ENCODE measurements at regions not wholly inside any gene's neighbourhood (a gene's known extent, or its start where the extent isn't known, plus 50 kb on each side); places are given as distances from the start of the nearest gene placed in this dataset.
"Not testable (repeated sequence)": the region's sequence is repeated elsewhere in the genome, so short reads cannot be mapped to it uniquely, and the experiment has no call there.

- peak; percentile 49 for DNase-seq (ENCODE audit: low spot score)
These were observed 250.1 kb downstream of the NUAK1 start for GRCh38 chr12:105888696-105889095.

DNA sequence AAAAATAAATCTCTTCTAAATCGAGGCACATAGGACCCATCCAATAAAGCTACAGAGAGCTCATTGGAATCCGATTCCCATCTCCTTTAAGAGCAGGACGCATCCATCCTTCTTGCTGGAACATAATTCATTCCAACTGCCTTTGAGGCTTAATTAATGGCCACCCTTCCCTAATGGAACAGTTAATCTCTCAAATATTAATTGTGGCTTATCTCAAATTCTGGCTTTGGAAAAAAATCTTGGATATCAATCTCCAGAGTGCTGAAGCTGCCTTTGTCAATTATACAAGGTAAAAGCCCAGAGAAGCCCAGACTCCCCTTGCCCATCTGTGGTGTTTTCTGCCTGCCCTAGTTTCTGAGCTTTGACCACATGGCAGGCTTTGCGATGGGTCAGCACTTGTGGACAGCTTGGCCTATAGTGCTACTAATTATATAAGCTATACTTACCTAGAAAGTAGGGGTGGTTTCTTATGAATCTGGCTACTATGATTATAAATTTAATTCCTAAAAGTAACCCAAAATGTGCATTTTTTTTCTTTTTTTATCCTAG, 246.3 kb downstream of the NUAK1 start:
- no peak for DNase-seq (ENCODE audit: low spot score)

DNA sequence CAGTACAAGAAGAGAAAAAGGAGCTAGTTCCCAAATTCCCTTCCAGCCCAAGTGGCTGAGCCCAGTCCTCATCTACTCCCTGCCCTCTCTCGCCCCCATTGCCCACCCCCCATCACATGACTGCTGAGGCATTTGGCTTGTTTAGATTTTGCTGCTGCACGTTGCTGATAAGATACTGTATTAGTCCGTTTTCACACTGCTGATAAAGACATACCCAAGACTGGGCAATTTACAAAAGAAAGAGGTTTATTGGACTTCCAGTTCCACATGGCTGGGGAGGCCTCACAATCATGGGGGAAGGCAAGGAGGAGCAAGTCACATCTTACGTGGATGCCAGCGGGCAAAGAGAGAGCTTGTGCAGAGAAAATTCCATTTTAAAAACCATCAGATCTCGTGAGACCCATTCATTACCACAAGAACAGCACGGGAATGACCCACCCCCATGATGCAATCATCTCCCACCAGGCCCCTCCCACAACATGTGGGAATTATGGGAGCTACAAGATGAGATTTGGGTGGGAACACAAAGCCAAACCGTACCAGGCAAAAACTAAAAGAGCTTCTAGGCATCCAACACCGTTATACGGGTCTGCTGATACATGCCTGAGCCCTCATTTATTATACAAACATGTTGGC, 243.4 kb downstream of the NUAK1 start:
- DNase-seq (ENCODE audit: low spot score), result not testable (repeated sequence)

GRCh38 chr12:105897311-105897725, 241.4 kb downstream of the NUAK1 start:
- no peak for DNase-seq (ENCODE audit: low spot score)

- peak; percentile 24 for DNase-seq (ENCODE audit: low spot score)
These were observed 240.5 kb downstream of the NUAK1 start for GRCh38 chr12:105898271-105898670.

GRCh38 chr12:105899589-105899988, 239.2 kb downstream of the NUAK1 start:
- DNase-seq (ENCODE audit: low spot score), result no peak

- no peak for DNase-seq (ENCODE audit: low spot score)
These were observed 232.2 kb downstream of the NUAK1 start for GRCh38 chr12:105906561-105906960.

DNA sequence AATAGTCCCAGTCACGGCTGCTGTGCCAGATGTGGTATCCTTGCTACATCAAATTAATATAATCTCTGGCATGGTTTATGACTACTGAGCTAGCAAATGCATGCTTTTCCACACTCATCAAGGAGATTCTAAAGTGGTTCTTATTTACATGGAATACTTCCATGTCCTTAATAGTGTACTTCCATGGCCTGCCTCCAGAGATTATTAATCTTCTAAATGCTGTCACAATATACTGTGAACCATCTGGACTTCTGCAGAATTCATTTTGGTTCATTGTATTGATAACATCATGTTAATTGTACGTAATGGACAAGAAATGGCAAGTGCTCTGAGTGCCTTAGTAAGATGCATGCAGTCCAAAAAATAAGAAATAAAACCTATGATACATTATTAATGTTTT, 230.8 kb downstream of the NUAK1 start:
- DNase-seq (ENCODE audit: low spot score), result no peak

- no peak for DNase-seq (ENCODE audit: low spot score)
These were observed 228.7 kb downstream of the NUAK1 start for GRCh38 chr12:105910030-105910429.

GRCh38 chr12:105911966-105912365, 226.8 kb downstream of the NUAK1 start:
- peak; percentile 64 for DNase-seq (ENCODE audit: low spot score)

DNA sequence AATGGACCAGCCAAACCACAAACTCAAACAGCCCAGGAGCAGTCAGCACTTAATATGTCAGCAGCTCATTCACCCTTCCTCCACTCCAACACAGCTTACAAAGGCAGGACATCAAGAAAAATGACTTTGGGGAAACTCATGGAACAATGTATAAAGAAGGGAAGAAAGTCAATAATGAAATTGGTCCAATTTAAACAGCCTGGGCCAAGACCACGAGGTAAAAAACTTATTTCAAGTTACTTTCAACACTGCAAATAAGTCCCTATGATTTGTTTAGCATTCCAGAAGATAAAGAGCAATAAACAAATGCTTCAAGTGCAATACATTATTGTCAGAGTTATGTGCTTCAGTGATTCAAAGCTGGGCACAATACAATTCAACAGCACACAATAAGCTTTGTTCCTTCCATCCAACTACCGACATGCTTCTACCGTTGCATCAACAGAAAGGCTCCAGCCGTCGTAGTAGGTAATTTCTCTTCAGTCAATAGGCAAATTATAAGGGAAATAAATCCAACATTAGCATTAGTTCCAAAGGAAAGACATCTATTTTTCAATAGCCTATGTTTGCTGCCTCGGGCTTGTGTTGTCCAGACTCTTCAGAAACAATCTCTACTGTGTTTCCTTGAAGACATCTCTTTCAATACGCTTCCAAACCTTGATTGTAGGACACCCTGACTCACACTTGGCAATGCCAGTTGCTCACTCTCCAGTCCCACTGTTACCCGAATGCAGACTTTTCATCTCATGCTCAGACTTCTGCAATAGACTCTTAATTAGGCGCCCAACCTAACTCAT, 225.7 kb downstream of the NUAK1 start:
- DNase-seq (ENCODE audit: low spot score), result no peak

- DNase-seq (ENCODE audit: low spot score), result no peak
These were observed 222.6 kb downstream of the NUAK1 start for GRCh38 chr12:105915997-105916759.

DNA sequence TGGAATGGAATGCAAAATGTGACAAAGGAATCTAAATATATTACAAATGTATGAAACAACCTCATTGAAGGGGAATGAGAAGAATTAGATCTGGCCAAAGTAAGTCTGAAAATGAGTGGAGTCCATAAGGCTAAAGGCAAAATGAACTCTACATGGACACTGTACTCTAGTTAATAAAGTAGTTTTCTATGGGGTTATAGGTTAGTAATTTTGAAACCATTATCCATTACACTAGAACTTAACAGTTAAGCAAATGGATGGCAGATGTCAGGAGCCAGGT, 222.1 kb downstream of the NUAK1 start:
- no peak for DNase-seq (ENCODE audit: low spot score)

- no peak for DNase-seq (ENCODE audit: low spot score)
These were observed 218.5 kb downstream of the NUAK1 start for GRCh38 chr12:105920161-105920684.

DNA sequence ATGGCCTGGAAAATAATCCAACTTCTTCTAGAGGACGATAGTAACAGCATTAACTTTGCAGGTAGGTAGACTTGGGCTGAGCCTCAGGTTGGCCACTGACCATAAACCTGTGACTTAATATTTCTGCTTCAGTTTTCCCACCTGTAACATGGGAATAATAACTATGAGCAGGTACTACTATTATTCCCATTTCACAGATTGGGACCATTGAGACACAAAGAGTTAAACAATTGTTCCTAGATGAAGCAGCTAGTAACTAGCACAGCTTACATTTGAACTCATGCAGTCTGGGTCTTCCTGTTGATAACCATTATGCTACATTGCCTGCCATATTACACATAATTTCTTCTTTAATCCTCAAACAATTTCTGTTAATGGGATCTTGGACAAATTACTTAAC, 217.7 kb downstream of the NUAK1 start:
- DNase-seq (ENCODE audit: low spot score), result no peak

- DNase-seq (ENCODE audit: low spot score), result no peak
These were observed 216.7 kb downstream of the NUAK1 start for GRCh38 chr12:105921872-105922669.

- peak; percentile 64 for DNase-seq (ENCODE audit: low spot score)
These were observed 216.1 kb downstream of the NUAK1 start for GRCh38 chr12:105922670-105923102.

GRCh38 chr12:105924526-105925208, 214.1 kb downstream of the NUAK1 start:
- no peak for DNase-seq (ENCODE audit: low spot score)

DNA sequence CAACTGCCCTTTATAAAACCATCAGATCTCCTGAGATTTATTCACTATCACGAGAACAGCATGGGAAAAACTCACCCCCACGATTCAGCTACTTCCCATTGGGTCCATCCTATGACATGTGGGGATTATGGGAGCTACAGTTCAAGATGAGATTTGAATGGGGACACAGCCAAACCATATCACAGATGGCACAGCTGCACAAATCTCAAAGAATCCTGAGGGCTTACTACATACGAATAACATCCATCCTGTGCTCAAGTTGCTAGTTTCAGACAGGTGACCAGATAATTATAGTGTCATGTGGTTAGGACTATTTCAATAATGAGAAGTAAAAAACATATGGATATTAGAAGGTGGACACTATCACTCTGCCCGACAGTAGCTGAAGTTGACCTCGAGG, 211.2 kb downstream of the NUAK1 start:
- no peak for DNase-seq (ENCODE audit: low spot score)

- DNase-seq (ENCODE audit: low spot score), result peak; percentile 68
These were observed 210.3 kb downstream of the NUAK1 start for GRCh38 chr12:105928436-105928835.

GRCh38 chr12:105929192-105929591, 209.6 kb downstream of the NUAK1 start:
- DNase-seq (ENCODE audit: low spot score), result no peak
